SU-DHL-6 (cell line): ENCODE measurements at regions not wholly inside any gene's neighbourhood (a gene's known extent, or its start where the extent isn't known, plus 50 kb on each side); places are given as distances from the start of the nearest gene placed in this dataset.

Source experiments
- H2AFZ ChIP-seq: fragments of 200-600 bp; sonication (generic); 2 replicates; pipeline ENCODE4 v1.6.1; 2014; ENCODE audit warnings: low read depth, mild to moderate bottlenecking, moderate library complexity, mixed read lengths, antibody characterized with exemption, low read length; ENCODE audit not compliant: severe bottlenecking
- H3F3A ChIP-seq: fragments of 200-600 bp; shearing (Covaris generic); 2 replicates; pipeline ENCODE4 v1.6.0; 2016; ENCODE audit warnings: antibody characterized with exemption, mild to moderate bottlenecking; ENCODE audit not compliant: insufficient read depth
- H3K27ac ChIP-seq: fragments of 200-600 bp; sonication (generic); 2 replicates; pipeline ENCODE4 v1.5.1; 2016; ENCODE audit warnings: low read depth, mild to moderate bottlenecking, low read length, moderate library complexity, mixed read lengths
- H3K27me3 ChIP-seq: fragments of 200-600 bp; sonication (generic), shearing (Covaris generic); 2 replicates; pipeline ENCODE4 v1.6.0; 2014; ENCODE audit warnings: mild to moderate bottlenecking, low read length
- H3K36me3 ChIP-seq: fragments of 200-600 bp; sonication (generic); 2 replicates; pipeline ENCODE4 v1.6.1; 2014; ENCODE audit warnings: mild to moderate bottlenecking, low read length, mixed read lengths
- H3K4me2 ChIP-seq: fragments of 300-600, 200-600 bp; shearing (Covaris generic), sonication (generic); 2 replicates; pipeline ENCODE4 v1.6.0; 2014; ENCODE audit warnings: low read length, low read depth, mild to moderate bottlenecking; ENCODE audit not compliant: poor library complexity, severe bottlenecking
- H3K4me3 ChIP-seq: fragments of 200-600 bp; sonication (generic); 2 replicates; pipeline ENCODE4 v1.5.1; 2014; ENCODE audit warnings: antibody characterized with exemption, low read length, mild to moderate bottlenecking, mixed read lengths; ENCODE audit not compliant: insufficient read depth, poor library complexity, severe bottlenecking
- H3K79me2 ChIP-seq: fragments of 200-600 bp; sonication (generic); 2 replicates; pipeline ENCODE4 v1.6.1; 2014; ENCODE audit warnings: mild to moderate bottlenecking, low read length, moderate library complexity; ENCODE audit not compliant: insufficient read depth
- H3K9ac ChIP-seq: fragments of 200-600 bp; sonication (generic); 2 replicates; pipeline ENCODE4 v1.7.0; 2014; ENCODE audit warnings: mild to moderate bottlenecking, low read length
- H3K9me2 ChIP-seq: fragments of 200-600 bp; sonication (generic); replicated peaks from 2 replicates; pipeline ENCODE4 v1.6.1; 2014; ENCODE audit warnings: low read length; ENCODE audit not compliant: insufficient read depth
- H3K9me3 ChIP-seq: fragments of 200-600 bp; sonication (generic); 2 replicates; pipeline ENCODE4 v1.6.1; 2014; ENCODE audit warnings: low read length, mixed read lengths; ENCODE audit not compliant: insufficient read depth
- H4K20me1 ChIP-seq: fragments of 200-600 bp; sonication (generic); 2 replicates; pipeline ENCODE4 v1.6.1; 2014; ENCODE audit warnings: low read depth, mild to moderate bottlenecking, antibody characterized with exemption, low read length, moderate library complexity, mixed read lengths
- CTCF ChIP-seq: fragments of 200-600 bp; sonication (generic); IDR thresholded peaks from one replicate; pipeline ENCODE4 v1.5.1; 2017; ENCODE audit warnings: antibody characterized with exemption, mild to moderate bottlenecking, low read length, moderate library complexity; ENCODE audit not compliant: insufficient read depth, poor library complexity, severe bottlenecking
- EZH2phosphoT487 ChIP-seq: fragments of 200-600 bp; sonication (generic), shearing (Covaris generic); conservative IDR thresholded peaks from 2 replicates; pipeline ENCODE4 v1.6.1; 2018; ENCODE audit warnings: mild to moderate bottlenecking, antibody characterized with exemption, low read length, moderate library complexity, mixed read lengths

- H3F3A ChIP-seq = no peaks in the 10 kb centered on the region
- no peaks in the 10 kb centered on the region for H4K20me1 ChIP-seq
- H3K36me3 ChIP-seq = no peaks in the 10 kb centered on the region
- H3K27ac ChIP-seq = no peak overlapping the region
- H3K27me3 ChIP-seq = no peaks in the 10 kb centered on the region
- no peak for TF ChIP-seq CTCF
- no peak for TF ChIP-seq EZH2phosphoT487
- H3K4me3 ChIP-seq = no peak overlapping the region
- H3K9ac ChIP-seq = no peak overlapping the region
- no peaks in the 10 kb centered on the region for H3K9me3 ChIP-seq
- no peak overlapping the region for H2AFZ ChIP-seq
- H3K9me2 ChIP-seq = no peaks in the 10 kb centered on the region
- no peak overlapping the region for H3K4me2 ChIP-seq
- H3K79me2 ChIP-seq = no peaks in the 10 kb centered on the region
These were observed 930.1 kb upstream of the TMEFF2 start for GRCh38 chr2:193124815-193125214.

- Histone ChIP-seq H3K4me2 (no peak overlapping the region), H3K4me3 (no peak overlapping the region), H2AFZ (no peak overlapping the region), H3K27ac (no peak overlapping the region), H3K79me2 (no peaks in the 10 kb centered on the region), H3F3A (no peaks in the 10 kb centered on the region), H3K36me3 (no peaks in the 10 kb centered on the region), H3K9me2 (no peaks in the 10 kb centered on the region), H3K9me3 (no peaks in the 10 kb centered on the region), H3K9ac (no peak overlapping the region), H4K20me1 (no peaks in the 10 kb centered on the region), H3K27me3 (no peaks in the 10 kb centered on the region)
- no peak for TF ChIP-seq EZH2phosphoT487
- no peak for TF ChIP-seq CTCF
These were observed 920.1 kb upstream of the TMEFF2 start for GRCh38 chr2:193114827-193115226.

- no peak for TF ChIP-seq EZH2phosphoT487
- no peak for TF ChIP-seq CTCF
- Histone ChIP-seq H3K4me3 (no peak overlapping the region), H3F3A (no peaks in the 10 kb centered on the region), H3K4me2 (no peak overlapping the region), H3K9ac (no peak overlapping the region), H3K27me3 (no peaks in the 10 kb centered on the region), H3K9me3 (no peaks in the 10 kb centered on the region), H2AFZ (no peak overlapping the region), H3K27ac (no peak overlapping the region), H3K36me3 (no peaks in the 10 kb centered on the region), H3K9me2 (no peaks in the 10 kb centered on the region), H3K79me2 (no peaks in the 10 kb centered on the region), H4K20me1 (no peaks in the 10 kb centered on the region)
These were observed 918.3 kb upstream of the TMEFF2 start for GRCh38 chr2:193112986-193113385.

- H3K4me3 ChIP-seq = no peak overlapping the region
- TF ChIP-seq EZH2phosphoT487 (no peak), CTCF (no peak)
- H3K4me2 ChIP-seq = no peak overlapping the region
These were observed 908.3 kb upstream of the TMEFF2 start for GRCh38 chr2:193103064-193103463.

More at GRCh38 chr2:193103064-193103463, 908.3 kb upstream of the TMEFF2 start:
- Histone ChIP-seq H2AFZ (no peak overlapping the region), H3K9ac (no peak overlapping the region), H3K9me3 (no peaks in the 10 kb centered on the region), H3K9me2 (no peaks in the 10 kb centered on the region), H3K27me3 (no peaks in the 10 kb centered on the region), H3K27ac (no peak overlapping the region), H4K20me1 (no peaks in the 10 kb centered on the region), H3K36me3 (no peaks in the 10 kb centered on the region), H3F3A (no peaks in the 10 kb centered on the region), H3K79me2 (no peaks in the 10 kb centered on the region)
